Retinal pigment epithelial cell (primary cell): ENCODE measurements at regions not wholly inside any gene's neighbourhood (a gene's known extent, or its start where the extent isn't known, plus 50 kb on each side); places are given as distances from the start of the nearest gene placed in this dataset.

ENCODE experiments used
- DNase-seq: peaks from one replicate; pipeline ENCODE4 v3.0.0-alpha.2; 2010; ENCODE audit warnings: low read depth
- H3K4me3 ChIP-seq: 2 replicates; pipeline ENCODE4 v1.5.1; 2011; ENCODE audit warnings: mild to moderate bottlenecking, low read length, control low read depth, moderate library complexity
- CTCF ChIP-seq: conservative IDR thresholded peaks from 2 replicates; pipeline ENCODE4 v1.5.1; 2011; ENCODE audit warnings: low read depth, low read length, control low read depth, inconsistent platforms

GRCh38 chr12:67057072-67057471 lies 212.1 kb upstream of the CAND1 start:
- no peak for TF ChIP-seq CTCF
- no peak overlapping the region for H3K4me3 ChIP-seq
- DNase-seq = no peak

GRCh38 chr12:67062193-67062592 lies 207.0 kb upstream of the CAND1 start:
- no peak for DNase-seq
- no peak for TF ChIP-seq CTCF
- H3K4me3 ChIP-seq = no peak overlapping the region

GRCh38 chr12:67067453-67068203 lies 201.5 kb upstream of the CAND1 start:
- H3K4me3 ChIP-seq = peak overlapping the region; percentile 67
- DNase-seq = no peak
- TF ChIP-seq CTCF = no peak

- peak; percentile 39 for TF ChIP-seq CTCF
- H3K4me3 ChIP-seq = peak overlapping the region; percentile 67
- no peak for DNase-seq
Observed at GRCh38 chr12:67068204-67068731, 200.9 kb upstream of the CAND1 start.

GRCh38 chr12:67068761-67069450 lies 200.3 kb upstream of the CAND1 start:
- TF ChIP-seq CTCF = peak; percentile 3
- DNase-seq = no peak
- H3K4me3 ChIP-seq = peak overlapping the region; percentile 67

GRCh38 chr12:67069451-67070306 lies 199.5 kb upstream of the CAND1 start:
- H3K4me3 ChIP-seq = peak overlapping the region; percentile 64
- no peak for DNase-seq
- no peak for TF ChIP-seq CTCF
